ENCODE measurements at regions not wholly inside any gene's neighbourhood (a gene's known extent, or its start where the extent isn't known, plus 50 kb on each side); places are given as distances from the start of the nearest gene placed in this dataset.

DNA sequence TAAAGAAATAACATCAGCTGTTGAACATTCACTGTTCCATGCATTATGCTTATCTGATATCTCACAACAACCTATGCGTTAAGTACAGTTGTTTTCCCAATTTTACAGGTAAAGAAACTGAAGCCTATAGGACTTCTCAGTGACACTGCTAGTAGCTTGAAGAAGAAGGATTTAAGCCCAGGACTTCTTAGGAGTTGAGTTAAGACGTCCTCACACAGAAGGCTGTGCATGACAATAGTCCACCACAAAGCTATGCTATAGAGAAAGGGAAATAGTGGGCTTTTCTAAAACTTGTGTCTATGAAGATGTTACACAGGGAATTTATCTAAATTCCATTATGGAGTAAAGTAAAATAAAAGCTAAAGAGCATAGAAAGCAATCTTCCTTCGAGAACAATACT lies 120.5 kb upstream of the RASSF8 start:
- Histone ChIP-seq H3K9me3 (no peaks in the 10 kb centered on the region), H3K27ac (no peak overlapping the region), H3K4me3 (no peak overlapping the region), H3K4me1 (no peaks in the 10 kb centered on the region), H3K36me3 (no peaks in the 10 kb centered on the region), H3K27me3 (no peaks in the 10 kb centered on the region)
- TF ChIP-seq, protein P1, sequence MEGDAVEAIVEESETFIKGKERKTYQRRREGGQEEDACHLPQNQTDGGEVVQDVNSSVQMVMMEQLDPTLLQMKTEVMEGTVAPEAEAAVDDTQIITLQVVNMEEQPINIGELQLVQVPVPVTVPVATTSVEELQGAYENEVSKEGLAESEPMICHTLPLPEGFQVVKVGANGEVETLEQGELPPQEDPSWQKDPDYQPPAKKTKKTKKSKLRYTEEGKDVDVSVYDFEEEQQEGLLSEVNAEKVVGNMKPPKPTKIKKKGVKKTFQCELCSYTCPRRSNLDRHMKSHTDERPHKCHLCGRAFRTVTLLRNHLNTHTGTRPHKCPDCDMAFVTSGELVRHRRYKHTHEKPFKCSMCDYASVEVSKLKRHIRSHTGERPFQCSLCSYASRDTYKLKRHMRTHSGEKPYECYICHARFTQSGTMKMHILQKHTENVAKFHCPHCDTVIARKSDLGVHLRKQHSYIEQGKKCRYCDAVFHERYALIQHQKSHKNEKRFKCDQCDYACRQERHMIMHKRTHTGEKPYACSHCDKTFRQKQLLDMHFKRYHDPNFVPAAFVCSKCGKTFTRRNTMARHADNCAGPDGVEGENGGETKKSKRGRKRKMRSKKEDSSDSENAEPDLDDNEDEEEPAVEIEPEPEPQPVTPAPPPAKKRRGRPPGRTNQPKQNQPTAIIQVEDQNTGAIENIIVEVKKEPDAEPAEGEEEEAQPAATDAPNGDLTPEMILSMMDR (IDR thresholded peaks at IDR 0.05), result no peak
- no peak for FAIRE-seq
- intact Hi-C loops (cut with DNase I), result no loop called here
- no peak for DNase-seq
- WGBS, 2 donors, result 60 to 72% methylated on average over 3 of the region's 3 CpGs
- no peak for ATAC-seq

DNA sequence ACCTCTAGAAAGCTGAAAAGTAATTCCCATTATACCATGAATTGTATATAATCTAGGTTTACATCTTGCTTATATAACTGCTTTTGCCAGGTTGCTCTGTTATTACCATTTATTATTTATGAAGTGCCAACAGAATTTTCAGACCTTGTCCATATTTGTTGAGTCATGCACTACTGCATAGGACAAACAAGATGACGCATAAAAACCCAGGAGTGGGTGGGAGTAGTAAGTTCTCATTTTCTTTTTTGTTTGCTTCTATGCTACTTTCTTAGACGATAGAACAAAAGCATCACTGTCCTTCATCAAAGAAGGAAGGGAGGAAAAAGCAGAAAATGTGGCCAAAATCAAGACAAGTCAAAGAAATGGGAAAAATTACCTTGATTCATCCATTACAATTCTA lies 119.0 kb upstream of the RASSF8 start:
- DNase-seq, result no peak
- 56 to 63% methylated on average over 2 of the region's 2 CpGs for WGBS, 2 donors
- TF ChIP-seq, protein P1 (IDR thresholded peaks at IDR 0.05), result no peak
- intact Hi-C loops (cut with DNase I), result no loop called here
- no peaks in the 10 kb centered on the region for H3K4me1 ChIP-seq
- no peaks in the 10 kb centered on the region for H3K27me3 ChIP-seq
- FAIRE-seq, result no peak
- no peak for ATAC-seq
- no peak overlapping the region for H3K4me3 ChIP-seq
- no peaks in the 10 kb centered on the region for H3K36me3 ChIP-seq
- no peaks in the 10 kb centered on the region for H3K9me3 ChIP-seq
- no peak overlapping the region for H3K27ac ChIP-seq

DNA sequence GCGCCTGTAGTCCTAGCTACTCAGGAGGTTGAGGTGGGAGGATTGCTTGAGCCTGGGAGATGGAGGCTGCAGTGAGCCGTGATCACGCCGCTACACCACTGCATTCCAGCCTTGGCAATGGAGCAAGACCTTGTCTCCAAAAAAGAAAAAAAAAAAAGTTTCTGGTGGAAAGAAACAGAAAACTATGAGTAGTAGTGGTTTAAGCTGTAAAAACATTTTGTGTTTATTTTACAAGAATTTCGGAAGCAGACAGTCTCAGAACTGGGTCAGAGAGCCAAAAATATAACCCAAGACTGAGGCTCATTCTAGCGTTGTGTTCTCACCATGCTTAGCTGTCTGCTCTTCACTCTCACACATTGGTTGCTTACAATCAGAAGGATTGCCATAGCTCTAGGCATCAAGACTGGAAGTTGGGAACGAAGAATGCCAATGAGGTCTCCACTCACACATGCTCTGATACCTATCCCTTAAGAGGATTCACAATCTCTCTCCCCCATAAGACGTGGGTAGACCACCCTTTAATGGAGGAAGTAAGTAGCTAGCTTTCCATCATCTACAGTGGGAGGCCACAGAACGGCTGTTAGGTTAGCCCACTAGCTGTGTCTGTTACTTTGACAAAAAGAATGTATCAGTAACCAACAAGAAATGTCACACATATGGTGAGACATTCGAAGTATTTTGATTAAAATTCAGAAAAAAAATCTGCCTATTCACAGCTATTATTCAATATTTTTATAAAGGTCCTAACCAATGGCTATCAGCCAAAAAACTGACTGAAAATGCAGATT lies 117.6 kb upstream of the RASSF8 start:
- TF ChIP-seq, protein P1 (IDR thresholded peaks at IDR 0.05), result no peak
- Histone ChIP-seq H3K27ac (no peak overlapping the region), H3K36me3 (no peaks in the 10 kb centered on the region), H3K4me1 (no peaks in the 10 kb centered on the region), H3K4me3 (no peak overlapping the region), H3K27me3 (no peaks in the 10 kb centered on the region), H3K9me3 (no peaks in the 10 kb centered on the region)
- ATAC-seq (no peak), DNase-seq (no peak), FAIRE-seq (no peak)
- intact Hi-C loops (cut with DNase I), result no loop called here
- WGBS, 2 donors, result 73 to 83% methylated on average over 10 of the region's 10 CpGs

DNA sequence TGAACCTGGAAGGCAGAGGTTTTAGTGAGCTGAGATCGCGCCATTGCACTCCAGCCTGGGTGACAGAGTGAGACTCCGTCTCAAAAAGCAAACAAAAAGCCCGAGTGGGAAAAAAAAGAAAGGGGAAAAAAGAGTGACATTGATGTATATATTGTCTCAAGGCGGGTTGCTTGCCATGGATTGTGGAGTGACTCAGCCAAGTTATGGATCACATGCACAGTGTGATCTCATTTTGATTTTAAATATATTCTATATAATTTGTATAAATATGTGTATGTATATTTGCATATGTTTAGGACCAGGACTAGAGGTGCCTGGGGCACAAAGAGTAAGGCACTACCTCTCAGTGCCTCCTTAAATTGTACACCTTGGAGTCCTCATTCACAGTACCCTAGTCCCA lies 116.2 kb upstream of the RASSF8 start:
- H3K4me3 ChIP-seq, result no peak overlapping the region
- FAIRE-seq (no peak), ATAC-seq (no peak), DNase-seq (no peak)
- no peaks in the 10 kb centered on the region for H3K27me3 ChIP-seq
- TF ChIP-seq, protein P1 (IDR thresholded peaks at IDR 0.05), result no peak
- H3K9me3 ChIP-seq, result no peaks in the 10 kb centered on the region
- no peaks in the 10 kb centered on the region for H3K4me1 ChIP-seq
- H3K27ac ChIP-seq, result no peak overlapping the region
- no peaks in the 10 kb centered on the region for H3K36me3 ChIP-seq
- WGBS, 2 donors, result 60 to 63% methylated on average over 5 of the region's 5 CpGs
- intact Hi-C loops (cut with DNase I), result no loop called here

DNA sequence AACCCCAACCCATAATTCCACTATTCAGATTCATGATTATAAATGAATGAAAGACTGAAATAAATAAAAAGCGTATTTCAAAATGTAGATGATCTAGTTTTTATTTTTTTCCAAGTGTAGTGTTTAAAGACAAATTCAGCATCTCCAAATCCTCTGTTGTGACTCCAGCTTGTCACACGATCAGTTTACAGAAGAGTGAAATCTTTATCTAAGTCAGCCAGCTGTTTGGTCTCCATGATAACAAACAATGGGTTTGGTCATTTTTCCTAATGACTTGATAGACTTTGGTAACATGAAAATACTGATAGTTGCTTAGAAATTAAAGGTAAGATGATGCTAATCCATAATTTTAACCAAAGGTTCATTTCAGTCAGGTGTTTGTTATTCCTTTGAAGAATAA lies 114.5 kb upstream of the RASSF8 start:
- no peak for DNase-seq
- TF ChIP-seq, protein P1 (IDR thresholded peaks at IDR 0.05), result no peak

More for the DNA sequence above, 114.5 kb upstream of the RASSF8 start:
- 50 to 51% methylated on average over 2 of the region's 2 CpGs for WGBS, 2 donors
- Histone ChIP-seq H3K9me3 (no peaks in the 10 kb centered on the region), H3K4me1 (no peaks in the 10 kb centered on the region), H3K27me3 (no peaks in the 10 kb centered on the region), H3K27ac (no peak overlapping the region), H3K4me3 (no peak overlapping the region), H3K36me3 (no peaks in the 10 kb centered on the region)
- no peak for ATAC-seq
- no peak for FAIRE-seq
- intact Hi-C loops (cut with DNase I), result no loop called here

Measured in pancreas (tissue), 10 donors.